ENCODE measurements at regions not wholly inside any gene's neighbourhood (a gene's known extent, or its start where the extent isn't known, plus 50 kb on each side); places are given as distances from the start of the nearest gene placed in this dataset.
A peak's percentile ranks its signal among the peaks of the same experiment; 100 is the strongest.
"Not testable (repeated sequence)": the region's sequence is repeated elsewhere in the genome, so short reads cannot be mapped to it uniquely, and the experiment has no call there.

DNA sequence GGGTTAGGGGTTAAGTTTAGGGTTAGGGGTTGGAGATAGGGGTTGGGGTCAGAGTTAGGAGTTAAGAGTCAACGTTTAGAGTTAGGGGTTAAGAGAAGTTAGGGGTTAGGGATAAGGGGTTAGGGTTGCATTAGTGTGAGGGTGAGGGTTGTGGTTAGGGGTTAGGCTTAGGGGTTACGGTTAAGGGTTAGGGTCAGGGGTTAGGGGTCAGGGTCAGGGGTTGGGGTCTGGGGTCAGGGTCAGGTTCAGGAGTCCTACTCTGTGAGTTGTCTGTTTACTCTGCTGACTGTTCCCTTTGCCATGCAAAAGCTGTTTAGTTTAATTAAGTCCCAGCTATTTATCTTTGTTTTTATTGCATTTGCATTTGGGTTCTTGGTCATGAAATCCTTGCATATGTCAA, 1267.3 kb downstream of the FOXD4L5 start:
- not testable (repeated sequence) for FAIRE-seq; DNase-seq (ENCODE audit: low spot score)

DNA sequence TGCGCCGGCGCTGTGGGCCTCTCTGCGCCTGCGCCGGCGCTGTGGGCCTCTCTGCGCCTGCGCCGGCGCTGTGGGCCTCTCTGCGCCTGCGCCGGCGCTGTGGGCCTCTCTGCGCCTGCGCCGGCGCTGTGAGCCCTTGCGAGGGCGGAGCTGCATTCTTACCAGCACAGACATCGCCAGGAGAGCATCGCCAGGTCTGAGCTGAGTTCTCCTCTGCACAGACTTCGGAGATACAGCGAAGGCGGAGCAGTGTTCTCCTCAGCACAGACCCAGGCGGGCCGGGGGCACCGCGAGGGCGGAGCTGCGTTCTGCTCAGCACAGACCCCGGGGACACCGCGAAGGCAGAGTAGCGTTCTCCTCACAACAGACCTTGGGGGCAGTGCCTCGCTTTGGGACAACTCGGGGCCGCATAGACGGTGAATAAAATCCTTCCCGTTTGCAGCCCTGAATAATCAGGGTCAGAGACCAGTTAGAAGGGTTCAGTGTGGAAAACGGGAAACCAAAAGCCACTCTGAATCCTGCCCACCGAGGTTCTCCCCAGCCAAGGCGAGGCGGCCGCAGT, 1268.1 kb downstream of the FOXD4L5 start:
- not testable (repeated sequence) for FAIRE-seq
- peak; percentile 81 for DNase-seq (ENCODE audit: low spot score)

DNA sequence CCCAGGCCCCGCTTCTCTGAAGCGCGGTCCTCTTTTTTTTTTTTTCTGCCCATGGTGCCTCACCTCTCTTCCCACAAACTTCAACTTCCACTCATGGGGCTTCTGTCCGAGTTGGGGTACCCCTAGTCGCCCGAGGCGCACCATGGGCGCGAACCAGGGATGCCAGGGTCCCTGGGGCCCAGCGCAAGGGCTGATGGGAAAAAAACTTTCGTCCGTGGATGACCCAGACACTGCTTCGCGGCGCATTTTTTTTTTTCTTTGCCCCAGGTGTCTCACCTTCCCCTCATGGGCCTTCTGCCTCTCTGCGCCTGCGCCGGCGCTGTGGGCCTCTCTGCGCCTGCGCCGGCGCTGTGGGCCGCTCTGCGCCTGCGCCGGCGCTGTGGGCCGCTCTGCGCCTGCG, 1268.8 kb downstream of the FOXD4L5 start:
- DNase-seq (ENCODE audit: low spot score); FAIRE-seq: not testable (repeated sequence)

DNA sequence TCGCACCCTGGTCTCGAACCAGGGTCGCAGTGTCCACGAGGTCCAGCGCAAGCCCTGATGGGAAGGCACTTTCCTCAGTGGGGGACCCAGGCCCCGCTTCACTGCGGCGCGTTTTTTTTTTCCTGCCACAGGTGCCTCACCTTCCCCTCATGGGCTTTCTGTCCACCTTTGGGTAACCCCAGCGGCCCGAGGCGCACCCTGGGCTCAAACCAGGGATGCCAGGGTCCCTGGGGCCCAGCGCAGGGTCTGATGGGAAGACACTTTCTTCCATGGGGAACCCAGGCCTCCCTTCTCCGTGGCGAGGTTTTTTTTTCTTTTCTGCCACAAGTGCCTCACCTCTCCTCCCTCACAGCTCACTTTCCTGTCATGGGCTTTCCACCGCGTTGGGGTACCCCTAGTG, 1269.9 kb downstream of the FOXD4L5 start:
- DNase-seq (ENCODE audit: low spot score) = no peak
- FAIRE-seq = no peak

DNA sequence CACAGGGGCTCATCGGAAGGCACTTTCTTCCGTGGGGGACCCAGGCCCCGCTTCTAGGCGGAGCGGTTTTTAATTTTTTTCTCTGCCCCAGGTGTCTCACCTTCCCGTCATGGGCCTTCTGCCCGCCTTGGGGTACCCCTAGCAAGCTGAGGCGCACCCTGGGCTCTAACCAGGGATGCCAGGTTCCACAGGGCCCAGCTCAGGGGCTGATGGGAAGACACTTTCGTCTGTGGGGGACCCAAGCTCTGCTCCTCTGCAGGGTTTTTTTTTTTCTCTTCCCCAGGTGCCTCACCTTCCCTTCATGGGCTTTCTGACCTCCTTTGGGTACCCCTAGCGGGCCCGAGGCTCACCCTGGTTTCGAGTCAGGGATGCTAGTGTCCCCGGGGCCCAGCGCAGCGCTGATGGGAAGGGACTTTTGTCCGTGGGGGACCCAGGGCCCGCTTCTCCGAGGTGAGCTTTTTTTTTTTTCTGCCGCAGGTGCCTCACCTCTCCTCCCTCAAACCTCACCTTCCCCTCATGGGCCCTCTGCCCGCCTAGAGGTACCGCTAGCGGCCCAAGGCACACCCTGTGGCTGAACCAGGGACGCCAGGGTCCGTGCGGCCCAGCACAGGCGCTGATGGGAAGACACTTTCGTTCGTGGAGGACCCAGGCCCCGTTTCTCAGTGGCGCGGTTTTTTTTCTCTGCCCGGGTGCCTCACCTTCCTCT, 1270.5 kb downstream of the FOXD4L5 start:
- not testable (repeated sequence) for DNase-seq (ENCODE audit: low spot score); FAIRE-seq

DNA sequence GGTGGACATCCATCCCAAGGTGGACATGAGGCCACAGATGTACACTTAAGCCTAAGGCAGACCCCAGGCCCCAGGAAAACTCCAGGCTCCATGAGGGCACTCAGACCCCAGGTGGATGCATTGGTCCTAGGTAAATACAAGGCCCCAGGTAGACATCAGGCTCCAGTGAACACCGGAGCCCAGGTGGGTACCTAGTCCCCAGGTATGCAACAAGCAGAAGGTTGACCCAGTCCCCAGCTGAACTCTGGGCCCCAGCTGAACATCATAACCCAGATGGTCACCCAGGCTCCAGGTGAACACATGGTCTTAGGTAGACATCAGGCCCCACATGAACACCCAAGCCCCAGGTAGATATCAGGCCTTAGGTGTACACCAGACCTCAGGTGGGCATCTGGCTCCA, 1271.9 kb downstream of the FOXD4L5 start:
- not testable (repeated sequence) for DNase-seq (ENCODE audit: low spot score); FAIRE-seq

DNA sequence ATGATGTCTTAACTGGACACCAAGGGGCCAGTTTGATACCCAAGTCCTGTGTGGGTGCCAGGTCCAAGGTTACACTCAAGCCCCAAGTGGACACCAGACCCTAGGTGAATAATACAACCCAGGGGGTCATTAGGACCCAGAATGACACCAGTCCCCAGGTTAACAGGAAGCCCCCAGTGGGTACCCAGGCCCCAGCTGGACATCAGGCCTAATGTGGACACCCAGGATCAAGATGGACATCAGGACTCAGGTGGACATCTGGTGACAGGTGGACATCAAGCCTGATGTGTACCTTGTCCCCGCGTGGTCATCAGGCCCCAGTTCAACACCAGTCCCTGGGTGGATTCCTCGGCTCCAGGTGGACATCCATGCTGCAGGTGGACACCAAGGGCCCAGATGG, 1273.0 kb downstream of the FOXD4L5 start:
- not testable (repeated sequence) for DNase-seq (ENCODE audit: low spot score); FAIRE-seq

DNA sequence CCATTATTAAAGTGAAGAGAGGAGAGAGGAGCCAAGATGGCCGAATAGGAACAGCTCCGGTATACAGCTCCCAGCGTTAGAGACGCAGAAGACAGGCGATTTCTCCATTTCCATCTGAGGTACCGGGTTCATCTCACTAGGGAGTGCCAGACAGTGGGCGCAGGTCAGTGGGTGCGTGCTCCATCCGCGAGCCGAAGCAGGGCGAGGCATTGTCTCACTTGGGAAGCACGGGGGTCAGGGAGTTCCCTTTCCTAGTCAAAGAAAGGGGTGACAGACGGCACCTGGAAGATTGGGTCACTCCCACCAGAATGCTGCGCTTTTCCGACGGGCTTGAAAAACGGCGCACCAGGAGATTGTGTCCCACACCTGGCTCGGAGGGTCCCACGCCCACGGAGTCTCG, 1305.3 kb downstream of the FOXD4L5 start:
- not testable (repeated sequence) for FAIRE-seq; DNase-seq (ENCODE audit: low spot score)
